H1 (cell line): ENCODE measurements at regions not wholly inside any gene's neighbourhood (a gene's known extent, or its start where the extent isn't known, plus 50 kb on each side); places are given as distances from the start of the nearest gene placed in this dataset.

Experiments used
- CTCF ChIA-PET: fragments of 300-600 bp; sonication (Branson Sonifier 250); formaldehyde crosslinking; loops from one replicate; lab custom pipeline; 2021; ENCODE audit not compliant: partially characterized antibody; lab: Charles Lee
- POLR2A ChIA-PET: fragments of 300-600 bp; sonication (Branson Sonifier 250); formaldehyde crosslinking; loops from one replicate; lab custom pipeline; 2021; ENCODE audit warnings: inconsistent platforms; ENCODE audit not compliant: partially characterized antibody; lab: Charles Lee
- DNase-seq, 2 experiments: peaks; one replicate each; pipeline versions ENCODE4 v3.0.0 to v3.0.0-alpha.2; 2010 to 2022; ENCODE audit warnings: low spot score in 2 of 2, low read depth in 1 of 2, mixed read lengths in 1 of 2
- FAIRE-seq: peaks from 2 replicates; lab custom pipeline; 2011; peaks lifted over from hg19 to GRCh38; lab: Jason Lieb, UNC
- H2AFZ ChIP-seq: 2 replicates; pipeline ENCODE4 v1.8.1; 2012; ENCODE audit warnings: low read length, inconsistent platforms
- H2AK5ac ChIP-seq: 2 replicates; pipeline ENCODE4 v1.6.1; 2013; ENCODE audit warnings: low read depth, low read length
- H2BK120ac ChIP-seq: replicated peaks from 2 replicates; pipeline ENCODE3; 2013; ENCODE audit warnings: low read depth, low read length, inconsistent platforms
- H2BK12ac ChIP-seq: 2 replicates; pipeline ENCODE4 v1.6.1; 2013; ENCODE audit warnings: low read depth, low read length
- H2BK15ac ChIP-seq: 2 replicates; pipeline ENCODE4 v1.6.1; 2013; ENCODE audit warnings: low read length
- H2BK20ac ChIP-seq: 2 replicates; pipeline ENCODE4 v1.6.1; 2013; ENCODE audit warnings: low read length
- H2BK5ac ChIP-seq: 2 replicates; pipeline ENCODE4 v1.6.1; 2013; ENCODE audit warnings: low read depth, low read length
- H3K14ac ChIP-seq: 2 replicates; pipeline ENCODE4 v1.6.1; 2013; ENCODE audit warnings: inconsistent platforms; ENCODE audit not compliant: insufficient read length
- H3K18ac ChIP-seq: 2 replicates; pipeline ENCODE4 v1.6.1; 2013; ENCODE audit warnings: low read length; ENCODE audit errors: extremely low read depth
- H3K23ac ChIP-seq: 2 replicates; pipeline ENCODE4 v1.6.1; 2013; ENCODE audit warnings: inconsistent platforms; ENCODE audit not compliant: insufficient read length
- H3K23me2 ChIP-seq: 2 replicates; pipeline ENCODE4 v1.6.1; 2013; ENCODE audit warnings: low read depth, low read length
- H3K27ac ChIP-seq: 2 replicates; pipeline ENCODE4 v1.6.1; 2011; ENCODE audit warnings: low read depth, low read length, inconsistent platforms
- H3K27me3 ChIP-seq, 4 experiments: replicated peaks in 1 of 4; 1 replicate in 1 of 4; 2 replicates in 3 of 4; pipeline versions ENCODE4 v1.6.1 to v1.8.1; 2011 to 2013; ENCODE audit warnings: low read length in 3 of 4, mild to moderate bottlenecking in 3 of 4, inconsistent platforms in 2 of 4, mixed read lengths in 2 of 4, moderate library complexity in 1 of 4; ENCODE audit not compliant: control insufficient read depth in 3 of 4, insufficient read depth in 3 of 4; ENCODE audit errors: extremely low read depth in 1 of 4
- H3K36me3 ChIP-seq, 4 experiments: 2 replicates each; pipeline versions ENCODE4 v1.6.1 to v1.8.1; 2011 to 2013; ENCODE audit warnings: mild to moderate bottlenecking in 4 of 4, low read length in 3 of 4, moderate library complexity in 2 of 4, control low read depth in 1 of 4, inconsistent platforms in 1 of 4; ENCODE audit not compliant: insufficient read depth in 4 of 4, control insufficient read depth in 2 of 4
- H3K4ac ChIP-seq: replicated peaks from 2 replicates; pipeline ENCODE3; 2013; ENCODE audit warnings: low read length, low read depth, mixed read lengths, inconsistent platforms; ENCODE audit not compliant: insufficient read length
- H3K4me1 ChIP-seq, 4 experiments: replicated peaks in 1 of 4; 1 replicate in 1 of 4; 2 replicates in 3 of 4; pipeline versions ENCODE4 v1.6.1 to v1.8.1; 2011 to 2013; ENCODE audit warnings: low read length in 3 of 4, inconsistent platforms in 2 of 4, mixed read lengths in 1 of 4; ENCODE audit not compliant: insufficient read depth in 4 of 4, control insufficient read depth in 3 of 4
- H3K4me2 ChIP-seq, 2 experiments: 2 replicates each; pipeline versions ENCODE4 v1.6.1 to v1.8.1; 2011 to 2013; ENCODE audit warnings: low read depth in 2 of 2, low read length in 2 of 2, control low read depth in 1 of 2, inconsistent platforms in 1 of 2, mild to moderate bottlenecking in 1 of 2; ENCODE audit not compliant: insufficient read depth in 1 of 2
- H3K4me3 ChIP-seq, 4 experiments: fragments of 200-600, 300-600 bp in 1 of 4; sonication (generic), shearing (Covaris generic), sonication (Bioruptor Twin) in 1 of 4; 2 replicates each; pipeline versions ENCODE4 v1.5.1 to v1.8.1; 2011 to 2016; ENCODE audit warnings: low read length in 4 of 4, low read depth in 3 of 4, control low read depth in 2 of 4, inconsistent platforms in 2 of 4, mild to moderate bottlenecking in 2 of 4, mixed read lengths in 1 of 4, moderate library complexity in 1 of 4; ENCODE audit not compliant: insufficient read depth in 2 of 4; ENCODE audit errors: extremely low read depth in 1 of 4
- H3K56ac ChIP-seq: replicated peaks from 2 replicates; pipeline ENCODE3; 2013; ENCODE audit warnings: low read depth, mild to moderate bottlenecking, mixed read lengths, low read length, inconsistent platforms; ENCODE audit not compliant: insufficient read length
- H3K79me1 ChIP-seq: 2 replicates; pipeline ENCODE4 v1.6.1; 2013; ENCODE audit warnings: low read depth, low read length, control low read depth
- H3K79me2 ChIP-seq, 2 experiments: 2 replicates each; pipeline versions ENCODE4 v1.6.1 to v1.8.1; 2012 to 2013; ENCODE audit warnings: low read length in 2 of 2, mild to moderate bottlenecking in 2 of 2, inconsistent platforms in 1 of 2; ENCODE audit not compliant: insufficient read depth in 2 of 2, control insufficient read depth in 1 of 2
- H3K9ac ChIP-seq, 4 experiments: replicated peaks in 1 of 4; 1 replicate in 1 of 4; 2 replicates in 3 of 4; pipeline versions ENCODE4 v1.6.1 to v1.8.1; 2011 to 2013; ENCODE audit warnings: low read depth in 3 of 4, low read length in 3 of 4, control low read depth in 2 of 4, mild to moderate bottlenecking in 2 of 4, moderate library complexity in 2 of 4, inconsistent platforms in 1 of 4; ENCODE audit errors: extremely low read depth in 1 of 4
- H3K9me3 ChIP-seq, 2 experiments: 2 replicates each; pipeline versions ENCODE4 v1.6.1 to v1.8.1; 2012 to 2013; ENCODE audit warnings: mild to moderate bottlenecking in 2 of 2, moderate library complexity in 2 of 2, control low read depth in 1 of 2, inconsistent platforms in 1 of 2, low read depth in 1 of 2, low read length in 1 of 2, mixed read lengths in 1 of 2; ENCODE audit not compliant: insufficient read depth in 2 of 2
- H4K20me1 ChIP-seq, 2 experiments: replicated peaks in 1 of 2; 2 replicates each; pipeline versions ENCODE3 to v1.8.1; 2011 to 2013; ENCODE audit warnings: inconsistent platforms in 2 of 2, low read length in 2 of 2, mild to moderate bottlenecking in 1 of 2; ENCODE audit not compliant: insufficient read depth in 2 of 2, control insufficient read depth in 1 of 2
- H4K5ac ChIP-seq: 2 replicates; pipeline ENCODE4 v1.6.1; 2013; ENCODE audit warnings: low read length, low read depth, mixed read lengths, inconsistent platforms; ENCODE audit not compliant: insufficient read length
- H4K8ac ChIP-seq: 2 replicates; pipeline ENCODE4 v1.8.0; 2013; ENCODE audit warnings: mild to moderate bottlenecking, moderate library complexity, low read length, inconsistent platforms; ENCODE audit not compliant: insufficient read depth; ENCODE audit errors: extremely low read depth
- H4K91ac ChIP-seq: replicated peaks from 2 replicates; pipeline ENCODE3; 2013; ENCODE audit warnings: low read length, mixed read lengths, inconsistent platforms; ENCODE audit not compliant: insufficient read length
- CBX8 ChIP-seq: fragments of 300-800, 300-1000 bp; sonication (generic); IDR thresholded peaks from 2 replicates; pipeline ENCODE4 v1.7.1; 2016; ENCODE audit warnings: low read depth, low read length, borderline replicate concordance
- E2F6 ChIP-seq: IDR thresholded peaks from 2 replicates; pipeline ENCODE4 v1.6.1; 2012; ENCODE audit warnings: inconsistent platforms
- KDM5A ChIP-seq: fragments of 200-600 bp; IDR thresholded peaks from 2 replicates; pipeline ENCODE4 v1.7.1; 2012; ENCODE audit warnings: mild to moderate bottlenecking, low read length, inconsistent platforms, mixed read lengths
- PHF8 ChIP-seq: fragments of 200-600 bp; sonication (generic); conservative IDR thresholded peaks from 2 replicates; pipeline ENCODE4 v1.7.1; 2012; ENCODE audit warnings: low read depth, mild to moderate bottlenecking, inconsistent platforms, low read length, moderate library complexity
- POLR2AphosphoS5 ChIP-seq: IDR thresholded peaks from 2 replicates; pipeline ENCODE4 v1.6.1; 2011; ENCODE audit warnings: low read depth, low read length
- RXRA ChIP-seq: IDR thresholded peaks from 2 replicates; pipeline ENCODE4 v1.6.1; 2011; ENCODE audit warnings: low read depth, mild to moderate bottlenecking, low read length, moderate library complexity; ENCODE audit not compliant: insufficient read depth
- SRF ChIP-seq: IDR thresholded peaks from 2 replicates; pipeline ENCODE4 v1.6.1; 2011; ENCODE audit warnings: mild to moderate bottlenecking, low read depth, low read length, moderate library complexity
- TBP ChIP-seq: IDR thresholded peaks from 2 replicates; pipeline ENCODE4 v1.6.1; 2011; ENCODE audit warnings: low read depth, low read length, improper control_type of control experiment
- ZNF274 ChIP-seq: IDR thresholded peaks from 2 replicates; pipeline ENCODE4 v1.7.0; 2012; ENCODE audit warnings: low read length, borderline replicate concordance; ENCODE audit errors: extremely low read depth
- WGBS, 2 experiments: shearing (Covaris generic) in 1 of 2; methylation state at CpG; one replicate each; pipeline versions ENCODE4 v1.1.6 to v1.1.7; 2013 to 2015; ENCODE audit warnings: low lambda C conversion rate in 2 of 2, mixed read lengths in 2 of 2, inconsistent platforms in 1 of 2, low coverage in 1 of 2, missing lambda C conversion rate in 1 of 2; ENCODE audit not compliant: insufficient replicate concordance in 2 of 2, insufficient coverage in 1 of 2, insufficient read length in 1 of 2; ENCODE audit errors: extremely low coverage in 1 of 2, missing lambda C conversion rate in 1 of 2; 5-methylcytosine and 5-hydroxymethylcytosine counted together

- Histone ChIP-seq H4K8ac (no peak overlapping the region), H3K4me1 (no peaks in the 10 kb centered on the region), H2BK12ac (no peak overlapping the region), H4K91ac (no peak overlapping the region), H3K79me2 (no peaks in the 10 kb centered on the region), H3K9ac (no peak overlapping the region), H3K27me3 (no peaks in the 10 kb centered on the region), H4K20me1 (no peaks in the 10 kb centered on the region), H2BK15ac (no peak overlapping the region; the same call in 1 of the 2 replicates), H3K4me3 (no peak overlapping the region), H2AFZ (no peak overlapping the region), H2AK5ac (no peak overlapping the region), H3K56ac (no peak overlapping the region), H3K14ac (no peak overlapping the region), H2BK5ac (no peak overlapping the region), H3K27ac (no peak overlapping the region), H2BK120ac (no peak overlapping the region), H4K5ac (no peak overlapping the region), H3K18ac (no peak overlapping the region), H3K9me3 (peaks cover 9 to 12% of the 10 kb centered on the region in 2 experiments; a peak in 3 of 4 replicates), H3K36me3 (peaks cover 0 to 6% (median 0%) of the 10 kb centered on the region in 4 experiments; a peak in 1 of 8 replicates), H3K4ac (no peak overlapping the region), H3K23me2 (no peaks in the 10 kb centered on the region), H3K23ac (no peak overlapping the region), H3K4me2 (no peak overlapping the region), H2BK20ac (no peak overlapping the region), H3K79me1 (no peaks in the 10 kb centered on the region)
- CTCF ChIA-PET = no interaction called here
- FAIRE-seq (no peak), DNase-seq (no peak)
- POLR2A ChIA-PET = no interaction called here
- 94% methylated on average over 4 of the region's 4 CpGs; no CpG with 5 or more reads in 1 of the 2 experiments for WGBS, 2 experiments
- TF ChIP-seq KDM5A (no peak), CBX8 (no peak), ZNF274 (no peak), SRF (no peak), PHF8 (no peak), E2F6 (no peak), POLR2AphosphoS5 (no peak), RXRA (no peak), TBP (no peak)
These were observed 511.8 kb upstream of the SLITRK1 start for GRCh38 chr13:84393981-84394625.
